ENCODE measurements at regions not wholly inside any gene's neighbourhood (a gene's known extent, or its start where the extent isn't known, plus 50 kb on each side); places are given as distances from the start of the nearest gene placed in this dataset.

GRCh38 chr5:124630767-124631704 lies 115.4 kb downstream of the ZNF608 start:
- no peaks in the 10 kb centered on the region for H3K27me3 ChIP-seq
- no peak for DNase-seq
- no peaks in the 10 kb centered on the region for H3K9me3 ChIP-seq
- H3K4me1 ChIP-seq = no peaks in the 10 kb centered on the region
- TF ChIP-seq POLR2A (IDR thresholded peaks at IDR 0.05) = no peak
- TF ChIP-seq CTCF (IDR thresholded peaks at IDR 0.05) = no peak
- intact Hi-C loops (cut with DNase I) = no loop called here
- no peak overlapping the region for H3K4me3 ChIP-seq (replicated peaks in 1 of 3)
- no peaks in the 10 kb centered on the region for H3K36me3 ChIP-seq
- WGBS, 2 donors = 75 to 81% methylated on average over 5 of the region's 5 CpGs
- H3K27ac ChIP-seq = no peak overlapping the region

GRCh38 chr5:124628721-124629596 lies 117.5 kb downstream of the ZNF608 start:
- no peak overlapping the region for H3K27ac ChIP-seq
- H3K4me1 ChIP-seq = no peaks in the 10 kb centered on the region
- intact Hi-C loops (cut with DNase I) = no loop called here
- H3K9me3 ChIP-seq = no peaks in the 10 kb centered on the region
- no peak overlapping the region for H3K4me3 ChIP-seq (replicated peaks in 1 of 3)
- TF ChIP-seq POLR2A (IDR thresholded peaks at IDR 0.05) = no peak
- TF ChIP-seq CTCF (IDR thresholded peaks at IDR 0.05) = no peak
- H3K36me3 ChIP-seq = no peaks in the 10 kb centered on the region
- no peaks in the 10 kb centered on the region for H3K27me3 ChIP-seq
- 86% methylated on average over 8 to 9 of the region's 17 CpGs for WGBS, 2 donors
- no peak for DNase-seq

- WGBS, 2 donors = 93% methylated on average over 17 of the region's 17 CpGs
- DNase-seq = no peak
- no peaks in the 10 kb centered on the region for H3K36me3 ChIP-seq
- no peaks in the 10 kb centered on the region for H3K27me3 ChIP-seq
- intact Hi-C loops (cut with DNase I) = no loop called here
- H3K9me3 ChIP-seq = no peaks in the 10 kb centered on the region
- H3K4me1 ChIP-seq = no peaks in the 10 kb centered on the region
- TF ChIP-seq CTCF (IDR thresholded peaks at IDR 0.05) (no peak), POLR2A (IDR thresholded peaks at IDR 0.05) (no peak)
- H3K4me3 ChIP-seq (replicated peaks in 1 of 3) = no peak overlapping the region
- H3K27ac ChIP-seq = no peak overlapping the region
These were observed 118.4 kb downstream of the ZNF608 start for GRCh38 chr5:124627815-124628595.

GRCh38 chr5:124626053-124626452 lies 120.4 kb downstream of the ZNF608 start:
- 97 to 98% methylated on average over 2 of the region's 2 CpGs for WGBS, 2 donors

More at GRCh38 chr5:124626053-124626452, 120.4 kb downstream of the ZNF608 start:
- Histone ChIP-seq H3K4me1 (no peaks in the 10 kb centered on the region), H3K27ac (no peak overlapping the region), H3K9me3 (no peaks in the 10 kb centered on the region), H3K4me3 (replicated peaks in 1 of 3) (no peak overlapping the region), H3K36me3 (no peaks in the 10 kb centered on the region), H3K27me3 (no peaks in the 10 kb centered on the region)
- no peak for DNase-seq
- TF ChIP-seq POLR2A (IDR thresholded peaks at IDR 0.05) = no peak
- TF ChIP-seq CTCF (IDR thresholded peaks at IDR 0.05) = no peak
- intact Hi-C loops (cut with DNase I) = no loop called here

All from thyroid gland (tissue), 4 donors.